ENCODE measurements at regions not wholly inside any gene's neighbourhood (a gene's known extent, or its start where the extent isn't known, plus 50 kb on each side); places are given as distances from the start of the nearest gene placed in this dataset.

GRCh38 chr2:242013771-242014170 lies 144.2 kb downstream of the RTP5 start:
- no peak overlapping the region for H2BK5ac ChIP-seq (ENCODE audit: insufficient read length, low read length)
- no peak overlapping the region for H2BK15ac ChIP-seq (ENCODE audit: low read depth, low read length)
- H3K9me3 ChIP-seq (ENCODE audit: control insufficient read depth, low read depth, low read length): no peaks in the 10 kb centered on the region
- H3K14ac ChIP-seq (ENCODE audit: insufficient read depth, low read length): no peak overlapping the region
- no peak overlapping the region for H3T11ph ChIP-seq (ENCODE audit: low read length)
- H3K9ac ChIP-seq (ENCODE audit: extremely low read depth, insufficient read length, low read length): no peak overlapping the region
- Mint-ChIP-seq H3K27me3 (ENCODE audit: low read depth) (peaks cover 59% of the 10 kb centered on the region), H3K36me3 (ENCODE audit: insufficient read depth in 1 of 3, low read depth in 3 of 3) (no peaks in the 10 kb centered on the region), H3K27ac (no peak overlapping the region), H3K9me3 (peaks cover 2 to 7% of the 10 kb centered on the region in 2 experiments; a peak in 2 of 5 replicates), H3K4me1 (no peaks in the 10 kb centered on the region), H3K4me3 (no peak overlapping the region)
- H3K4me2 ChIP-seq (ENCODE audit: insufficient read depth, insufficient read length, low read length): no peak overlapping the region
- no peak overlapping the region for H2BK12ac ChIP-seq (ENCODE audit: insufficient read length, low read depth, low read length)
- H3K79me2 ChIP-seq (ENCODE audit: insufficient read depth, low read length): no peaks in the 10 kb centered on the region
- H3K79me1 ChIP-seq (ENCODE audit: insufficient read depth, low read depth, low read length, poor library complexity, severe bottlenecking): no peaks in the 10 kb centered on the region
- no CpG with 5 or more reads among the region's 9 CpGs for WGBS (ENCODE audit: extremely low coverage, insufficient read length, low lambda C conversion rate)
- no peak overlapping the region for H2AFZ ChIP-seq (ENCODE audit: low read length)
- no peaks in the 10 kb centered on the region for H3K23me2 ChIP-seq (ENCODE audit: insufficient read length, low read depth, low read length, poor library complexity, severe bottlenecking)
- no peak overlapping the region for H3K18ac ChIP-seq (ENCODE audit: insufficient read length, low read depth, low read length)
- H4K20me1 ChIP-seq (ENCODE audit: control insufficient read depth, insufficient read depth, insufficient read length): no peaks in the 10 kb centered on the region
- no peak overlapping the region for H3K23ac ChIP-seq (ENCODE audit: insufficient read length, low read depth, low read length)
- no peaks in the 10 kb centered on the region for H3K27me3 ChIP-seq (ENCODE audit: insufficient read depth, low read length)
- H4K91ac ChIP-seq (ENCODE audit: insufficient read length, low read depth, low read length): no peak overlapping the region
- no peak overlapping the region for H4K5ac ChIP-seq (ENCODE audit: insufficient read length, low read depth, low read length)
- no peak for TF ChIP-seq CTCF (conservative IDR thresholded peaks at IDR 0.05)
- no peak overlapping the region for H2BK120ac ChIP-seq (ENCODE audit: low read depth, low read length, poor library complexity, severe bottlenecking)
- no peak overlapping the region for H4K8ac ChIP-seq (replicated peaks; ENCODE audit: insufficient read length, low read depth, low read length)
- no peak for DNase-seq
- no peak overlapping the region for H3K4ac ChIP-seq (ENCODE audit: low read depth, low read length)
- H3K56ac ChIP-seq (ENCODE audit: insufficient read length, low read depth, low read length): no peak overlapping the region
- no peak overlapping the region for H3K27ac ChIP-seq (ENCODE audit: insufficient read length, low read depth, low read length)
- H2BK20ac ChIP-seq (ENCODE audit: low read depth, low read length, poor library complexity, severe bottlenecking): no peak overlapping the region
- H3K4me1 ChIP-seq (ENCODE audit: insufficient read depth, low read length): no peaks in the 10 kb centered on the region
- H2AK5ac ChIP-seq (ENCODE audit: insufficient read length, low read length): no peak overlapping the region
